NT2/D1 (cell line): ENCODE measurements at regions not wholly inside any gene's neighbourhood (a gene's known extent, or its start where the extent isn't known, plus 50 kb on each side); places are given as distances from the start of the nearest gene placed in this dataset.

Source experiments
- SUZ12 ChIP-seq: IDR thresholded peaks from 2 replicates; pipeline ENCODE4 v1.6.1; 2011; ENCODE audit not compliant: insufficient read length, insufficient read depth; ENCODE audit errors: extremely low read depth
- YY1 ChIP-seq: IDR thresholded peaks from 2 replicates; pipeline ENCODE4 v1.6.1; 2011; ENCODE audit not compliant: insufficient read length, insufficient read depth

DNA sequence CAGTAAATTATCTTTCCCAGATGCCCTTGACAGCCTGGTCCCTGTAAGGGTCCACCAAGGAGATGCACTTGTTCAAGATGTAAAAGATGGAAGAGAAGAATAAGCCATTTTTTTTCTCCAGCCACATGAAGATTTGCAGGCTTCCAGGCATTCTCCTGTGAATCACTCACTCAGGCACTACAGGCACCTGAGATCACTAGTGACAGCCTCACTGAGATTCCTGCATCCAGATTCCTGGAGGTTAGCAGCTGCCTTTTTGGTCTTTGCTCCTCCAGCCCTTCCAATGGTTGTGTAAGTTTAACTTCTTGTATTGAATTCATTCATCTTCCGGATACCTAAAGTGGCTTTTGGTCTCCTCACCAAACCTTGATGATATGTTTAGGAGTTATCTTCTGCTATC, 630.2 kb upstream of the CADM1 start:
- TF ChIP-seq SUZ12 (no peak), YY1 (no peak)
